Epithelial cell of esophagus (primary cell): ENCODE measurements at regions not wholly inside any gene's neighbourhood (a gene's known extent, or its start where the extent isn't known, plus 50 kb on each side); places are given as distances from the start of the nearest gene placed in this dataset.

Experiments used
- DNase-seq: peaks from one replicate; pipeline ENCODE4 v3.0.0; 2010; ENCODE audit warnings: low read depth
- H3K4me3 ChIP-seq: 2 replicates; pipeline ENCODE4 v1.5.1; 2011; ENCODE audit warnings: mild to moderate bottlenecking, low read length, control low read depth
- CTCF ChIP-seq: IDR thresholded peaks from 2 replicates; pipeline ENCODE4 v1.5.1; 2011; ENCODE audit warnings: low read depth, mild to moderate bottlenecking, low read length, control low read depth, inconsistent platforms; ENCODE audit not compliant: insufficient read depth; ENCODE audit errors: missing control alignments

- H3K4me3 ChIP-seq, result no peak overlapping the region
- no peak for TF ChIP-seq CTCF
- DNase-seq, result no peak
Observed at GRCh38 chr16:86365513-86366273, 144.6 kb upstream of the FOXF1 start.

- no peak for TF ChIP-seq CTCF
- no peak overlapping the region for H3K4me3 ChIP-seq
- DNase-seq, result no peak
Observed at GRCh38 chr16:86366481-86366880, 143.8 kb upstream of the FOXF1 start.

- no peak overlapping the region for H3K4me3 ChIP-seq
- no peak for TF ChIP-seq CTCF
- DNase-seq, result no peak
Observed at GRCh38 chr16:86367291-86368072, 142.8 kb upstream of the FOXF1 start.

GRCh38 chr16:86368261-86368660 lies 142.1 kb upstream of the FOXF1 start:
- TF ChIP-seq CTCF, result no peak
- DNase-seq, result no peak
- H3K4me3 ChIP-seq, result no peak overlapping the region

GRCh38 chr16:86370062-86370461 lies 140.3 kb upstream of the FOXF1 start:
- no peak for TF ChIP-seq CTCF
- no peak for DNase-seq
- no peak overlapping the region for H3K4me3 ChIP-seq

- no peak overlapping the region for H3K4me3 ChIP-seq
- TF ChIP-seq CTCF, result no peak
- DNase-seq, result no peak
Observed at GRCh38 chr16:86371083-86371803, 139.1 kb upstream of the FOXF1 start.
